ENCODE measurements at regions not wholly inside any gene's neighbourhood (a gene's known extent, or its start where the extent isn't known, plus 50 kb on each side); places are given as distances from the start of the nearest gene placed in this dataset.

DNA sequence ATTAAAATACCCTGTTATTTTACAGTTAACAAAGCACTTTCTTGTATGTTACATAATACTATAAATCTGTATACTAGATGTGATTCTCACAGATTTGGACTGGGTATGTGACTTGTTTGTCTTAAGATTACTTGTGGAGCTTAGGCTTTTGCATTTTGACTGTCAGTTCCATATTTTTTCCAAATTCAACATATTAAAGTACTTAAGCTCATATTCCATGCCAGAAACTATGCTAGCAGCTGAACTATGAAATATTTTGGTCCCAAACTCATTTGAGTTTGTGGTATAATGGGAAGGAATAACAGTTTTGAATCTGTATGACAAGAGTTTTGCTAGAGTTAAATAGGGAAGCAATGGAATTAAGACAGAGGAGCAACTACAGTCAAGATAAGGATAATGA is 841.4 kb downstream of the JRKL start:
- TF ChIP-seq, protein P1, sequence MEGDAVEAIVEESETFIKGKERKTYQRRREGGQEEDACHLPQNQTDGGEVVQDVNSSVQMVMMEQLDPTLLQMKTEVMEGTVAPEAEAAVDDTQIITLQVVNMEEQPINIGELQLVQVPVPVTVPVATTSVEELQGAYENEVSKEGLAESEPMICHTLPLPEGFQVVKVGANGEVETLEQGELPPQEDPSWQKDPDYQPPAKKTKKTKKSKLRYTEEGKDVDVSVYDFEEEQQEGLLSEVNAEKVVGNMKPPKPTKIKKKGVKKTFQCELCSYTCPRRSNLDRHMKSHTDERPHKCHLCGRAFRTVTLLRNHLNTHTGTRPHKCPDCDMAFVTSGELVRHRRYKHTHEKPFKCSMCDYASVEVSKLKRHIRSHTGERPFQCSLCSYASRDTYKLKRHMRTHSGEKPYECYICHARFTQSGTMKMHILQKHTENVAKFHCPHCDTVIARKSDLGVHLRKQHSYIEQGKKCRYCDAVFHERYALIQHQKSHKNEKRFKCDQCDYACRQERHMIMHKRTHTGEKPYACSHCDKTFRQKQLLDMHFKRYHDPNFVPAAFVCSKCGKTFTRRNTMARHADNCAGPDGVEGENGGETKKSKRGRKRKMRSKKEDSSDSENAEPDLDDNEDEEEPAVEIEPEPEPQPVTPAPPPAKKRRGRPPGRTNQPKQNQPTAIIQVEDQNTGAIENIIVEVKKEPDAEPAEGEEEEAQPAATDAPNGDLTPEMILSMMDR (IDR thresholded peaks at IDR 0.05; ENCODE audit: control insufficient read depth, insufficient read depth, low read depth, low read length, missing control alignments): no peak
- no peak overlapping the region for H3K4me3 ChIP-seq (ENCODE audit: control insufficient read depth, low read depth, low read length)
- no peak for DNase-seq (ENCODE audit: low read depth)

GRCh38 chr11:97234016-97234415 is 844.2 kb downstream of the JRKL start:
- no peak for DNase-seq (ENCODE audit: low read depth)
- H3K4me3 ChIP-seq (ENCODE audit: control insufficient read depth, low read depth, low read length): no peak overlapping the region
- TF ChIP-seq, protein P1 (IDR thresholded peaks at IDR 0.05; ENCODE audit: control insufficient read depth, insufficient read depth, low read depth, low read length, missing control alignments): no peak

- no peak overlapping the region for H3K4me3 ChIP-seq (ENCODE audit: control insufficient read depth, low read depth, low read length)
- no peak for DNase-seq (ENCODE audit: low read depth)
- TF ChIP-seq, protein P1 (IDR thresholded peaks at IDR 0.05; ENCODE audit: control insufficient read depth, insufficient read depth, low read depth, low read length, missing control alignments): no peak
Observed at GRCh38 chr11:97237151-97237550, 847.3 kb downstream of the JRKL start.

GRCh38 chr11:97247601-97248000 is 857.8 kb downstream of the JRKL start:
- no peak overlapping the region for H3K4me3 ChIP-seq (ENCODE audit: control insufficient read depth, low read depth, low read length)
- DNase-seq (ENCODE audit: low read depth): no peak
- TF ChIP-seq, protein P1 (IDR thresholded peaks at IDR 0.05; ENCODE audit: control insufficient read depth, insufficient read depth, low read depth, low read length, missing control alignments): no peak

GRCh38 chr11:97254790-97255189 is 865.0 kb downstream of the JRKL start:
- no peak for DNase-seq (ENCODE audit: low read depth)
- TF ChIP-seq, protein P1 (IDR thresholded peaks at IDR 0.05; ENCODE audit: control insufficient read depth, insufficient read depth, low read depth, low read length, missing control alignments): no peak
- no peak overlapping the region for H3K4me3 ChIP-seq (ENCODE audit: control insufficient read depth, low read depth, low read length)

GRCh38 chr11:97259434-97259833 is 869.6 kb downstream of the JRKL start:
- TF ChIP-seq, protein P1 (IDR thresholded peaks at IDR 0.05; ENCODE audit: control insufficient read depth, insufficient read depth, low read depth, low read length, missing control alignments): no peak
- no peak overlapping the region for H3K4me3 ChIP-seq (ENCODE audit: control insufficient read depth, low read depth, low read length)
- DNase-seq (ENCODE audit: low read depth): no peak

GRCh38 chr11:97259884-97260283 is 870.1 kb downstream of the JRKL start:
- no peak overlapping the region for H3K4me3 ChIP-seq (ENCODE audit: control insufficient read depth, low read depth, low read length)
- no peak for DNase-seq (ENCODE audit: low read depth)
- TF ChIP-seq, protein P1 (IDR thresholded peaks at IDR 0.05; ENCODE audit: control insufficient read depth, insufficient read depth, low read depth, low read length, missing control alignments): no peak
